ENCODE measurements at regions not wholly inside any gene's neighbourhood (a gene's known extent, or its start where the extent isn't known, plus 50 kb on each side); places are given as distances from the start of the nearest gene placed in this dataset.
A peak's percentile ranks its signal among the peaks of the same experiment; 100 is the strongest.

- TF ChIP-seq PBX3 (CRISPR knock-in tag; IDR thresholded peaks at IDR 0.05): no peak
- TF ChIP-seq ZNF398 (tag by site-specific recombination; IDR thresholded peaks at IDR 0.05): no peak
- TF ChIP-seq SETDB1 (IDR thresholded peaks at IDR 0.05; ENCODE audit: insufficient read length, low read length): no peak
Observed at GRCh38 chr14:95460647-95461478, 55.6 kb downstream of the SYNE3 start (continued).

GRCh38 chr14:95458906-95459305, 57.5 kb downstream of the SYNE3 start:
- POLR2A ChIA-PET: no interaction called here
- H3K9me3 ChIP-seq (ENCODE audit: control insufficient read depth, insufficient read depth, low read depth, low read length): no peaks in the 10 kb centered on the region
- H3K4me3 ChIP-seq (ENCODE audit: low read depth, low read length): no peak overlapping the region
- H3K27ac ChIP-seq (ENCODE audit: extremely low read depth, low read depth, low read length): no peak overlapping the region
- H3K36me3 ChIP-seq (ENCODE audit: control insufficient read depth in 2 of 2, insufficient read depth in 1 of 2, low read length in 2 of 2): no peaks in the 10 kb centered on the region
- peaks cover 8% of the 10 kb centered on the region; the same call in 1 of the 2 replicates for H3K4me1 ChIP-seq (ENCODE audit: control insufficient read depth, insufficient read depth, low read length)
- CTCF ChIA-PET: interaction anchor here (1.2 to 4.9 kb wide), 3 partner anchors 15 to 68 kb away, joined by 4 to 26 read pairs (median 13); no protein-coding TSS in a partner anchor
- TF ChIP-seq ZNF302 (tag by site-specific recombination; IDR thresholded peaks at IDR 0.05; ENCODE audit: low read depth) (no peak), ZNF174 (tag by site-specific recombination; IDR thresholded peaks at IDR 0.05) (no peak), ZSCAN16 (tag by site-specific recombination; IDR thresholded peaks at IDR 0.05) (no peak), ZNF221 (tag by site-specific recombination; IDR thresholded peaks at IDR 0.05; ENCODE audit: borderline replicate concordance) (no peak), ZFP37 (tag by site-specific recombination; IDR thresholded peaks at IDR 0.05) (no peak), ZNF37A (tag by site-specific recombination; IDR thresholded peaks at IDR 0.05) (no peak), KLF8 (tag by site-specific recombination; IDR thresholded peaks at IDR 0.05) (no peak), ZNF654 (tag by site-specific recombination; IDR thresholded peaks at IDR 0.05; ENCODE audit: low read depth) (no peak), ZIC2 (tag by site-specific recombination; IDR thresholded peaks at IDR 0.05) (no peak), SCRT2 (tag by site-specific recombination; IDR thresholded peaks at IDR 0.05) (no peak), ZNF416 (tag by site-specific recombination; IDR thresholded peaks at IDR 0.05) (no peak), ZNF366 (tag by site-specific recombination; conservative IDR thresholded peaks at IDR 0.05) (no peak), KLF16 (tag by site-specific recombination; IDR thresholded peaks at IDR 0.05) (no peak), ZNF426 (tag by site-specific recombination; IDR thresholded peaks at IDR 0.05) (no peak), ZNF19 (tag by site-specific recombination; IDR thresholded peaks at IDR 0.05; ENCODE audit: low read depth) (no peak), ZNF639 (tag by site-specific recombination; IDR thresholded peaks at IDR 0.05) (no peak), ZNF114 (tag by site-specific recombination; IDR thresholded peaks at IDR 0.05) (no peak)

GRCh38 chr14:95458459-95458858, 58.0 kb downstream of the SYNE3 start:
- no peaks in the 10 kb centered on the region for H3K9me3 ChIP-seq (ENCODE audit: control insufficient read depth, insufficient read depth, low read depth, low read length)
- ChIA-PET CTCF (interaction anchor here (3.1 to 4.9 kb wide), 2 partner anchors 16 to 69 kb away, joined by 13 to 26 read pairs; no protein-coding TSS in a partner anchor), POLR2A (no interaction called here)
- no peak overlapping the region for H3K4me3 ChIP-seq (ENCODE audit: low read depth, low read length)
- TF ChIP-seq KLF9 (tag by site-specific recombination; IDR thresholded peaks at IDR 0.05; ENCODE audit: low read depth) (no peak), ZNF670 (tag by site-specific recombination; IDR thresholded peaks at IDR 0.05; ENCODE audit: low read depth) (no peak), ZIC2 (tag by site-specific recombination; IDR thresholded peaks at IDR 0.05) (peak; percentile 65), ZNF184 (tag by site-specific recombination; IDR thresholded peaks at IDR 0.05) (no peak), ZNF488 (tag by site-specific recombination; IDR thresholded peaks at IDR 0.05) (no peak), PBX3 (CRISPR knock-in tag; IDR thresholded peaks at IDR 0.05) (no peak)
- no peaks in the 10 kb centered on the region for H3K36me3 ChIP-seq (ENCODE audit: control insufficient read depth in 2 of 2, insufficient read depth in 1 of 2, low read length in 2 of 2)
- H3K4me1 ChIP-seq (ENCODE audit: control insufficient read depth, insufficient read depth, low read length): peaks cover 8% of the 10 kb centered on the region; the same call in 1 of the 2 replicates
- H3K27ac ChIP-seq (ENCODE audit: extremely low read depth, low read depth, low read length): no peak overlapping the region

Measured in HEK293 (cell line).